GM12878 (cell line): ENCODE measurements at regions not wholly inside any gene's neighbourhood (a gene's known extent, or its start where the extent isn't known, plus 50 kb on each side); places are given as distances from the start of the nearest gene placed in this dataset.

Experiments
- BRCA1 ChIP-seq: IDR thresholded peaks from 2 replicates; pipeline ENCODE4 v1.6.1; 2011; ENCODE audit warnings: low read depth, low read length, improper control_type of control experiment
- JUND ChIP-seq: IDR thresholded peaks from 2 replicates; pipeline ENCODE4 v1.6.1; 2012; ENCODE audit warnings: low read depth, mild to moderate bottlenecking, low read length, improper control_type of control experiment, moderate library complexity
- POLR2A ChIP-seq: IDR thresholded peaks from 2 replicates; pipeline ENCODE4 v1.6.1; 2011; ENCODE audit warnings: low read depth, mild to moderate bottlenecking, low read length
- SREBF2 ChIP-seq: IDR thresholded peaks from 2 replicates; pipeline ENCODE4 v1.6.1; 2012; ENCODE audit warnings: mild to moderate bottlenecking, low read length
- ZNF24 ChIP-seq: fragments of 450-650 bp; IDR thresholded peaks from 2 replicates; pipeline ENCODE4 v1.6.1; 2017; ENCODE audit warnings: antibody characterized with exemption, mild to moderate bottlenecking
- TF ChIP-seq, protein P1 (sequence below), 3 experiments: IDR thresholded peaks in 2 of 3; conservative IDR thresholded peaks in 1 of 3; 2 replicates each; pipeline ENCODE4 v1.5.1; 2011; ENCODE audit warnings: low read depth in 3 of 3, low read length in 3 of 3, mild to moderate bottlenecking in 3 of 3, control low read depth in 2 of 3, moderate library complexity in 2 of 3, inconsistent platforms in 1 of 3, mixed read lengths in 1 of 3; ENCODE audit not compliant: control insufficient read depth in 2 of 3, insufficient read depth in 1 of 3; ENCODE audit errors: extremely low read depth in 1 of 3
- TF ChIP-seq, protein P2 (sequence below): fragments of 450-650 bp; IDR thresholded peaks from 2 replicates; pipeline ENCODE4 v1.6.1; 2014; ENCODE audit warnings: mild to moderate bottlenecking
- TF ChIP-seq, protein P3 (sequence below): IDR thresholded peaks from 2 replicates; pipeline ENCODE4 v1.6.1; 2011; ENCODE audit warnings: borderline replicate concordance, low read depth, mild to moderate bottlenecking, moderate library complexity, mixed read lengths, low read length; ENCODE audit not compliant: insufficient read depth; ENCODE audit errors: extremely low read length

DNA sequence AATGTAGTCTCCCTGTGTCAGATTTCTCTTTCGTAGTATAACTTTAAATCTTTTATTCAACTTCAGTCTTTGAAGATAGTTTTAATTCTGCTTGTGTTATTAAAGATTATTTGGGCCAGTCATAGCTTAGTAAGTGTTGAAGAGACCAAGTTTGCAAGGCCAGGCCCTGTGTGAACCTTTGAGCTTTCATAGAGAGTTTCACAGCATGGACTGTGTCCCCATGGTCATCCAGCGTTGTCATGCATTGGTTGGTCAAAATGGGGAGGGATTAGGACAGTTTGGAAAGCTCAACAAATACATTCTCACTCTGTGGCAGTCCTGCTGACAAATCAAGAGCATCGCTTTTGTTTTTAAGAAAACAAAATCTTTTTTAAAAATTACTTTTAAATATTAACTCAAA, 74.6 kb upstream of the FAM83B start:
- TF ChIP-seq, protein P1, sequence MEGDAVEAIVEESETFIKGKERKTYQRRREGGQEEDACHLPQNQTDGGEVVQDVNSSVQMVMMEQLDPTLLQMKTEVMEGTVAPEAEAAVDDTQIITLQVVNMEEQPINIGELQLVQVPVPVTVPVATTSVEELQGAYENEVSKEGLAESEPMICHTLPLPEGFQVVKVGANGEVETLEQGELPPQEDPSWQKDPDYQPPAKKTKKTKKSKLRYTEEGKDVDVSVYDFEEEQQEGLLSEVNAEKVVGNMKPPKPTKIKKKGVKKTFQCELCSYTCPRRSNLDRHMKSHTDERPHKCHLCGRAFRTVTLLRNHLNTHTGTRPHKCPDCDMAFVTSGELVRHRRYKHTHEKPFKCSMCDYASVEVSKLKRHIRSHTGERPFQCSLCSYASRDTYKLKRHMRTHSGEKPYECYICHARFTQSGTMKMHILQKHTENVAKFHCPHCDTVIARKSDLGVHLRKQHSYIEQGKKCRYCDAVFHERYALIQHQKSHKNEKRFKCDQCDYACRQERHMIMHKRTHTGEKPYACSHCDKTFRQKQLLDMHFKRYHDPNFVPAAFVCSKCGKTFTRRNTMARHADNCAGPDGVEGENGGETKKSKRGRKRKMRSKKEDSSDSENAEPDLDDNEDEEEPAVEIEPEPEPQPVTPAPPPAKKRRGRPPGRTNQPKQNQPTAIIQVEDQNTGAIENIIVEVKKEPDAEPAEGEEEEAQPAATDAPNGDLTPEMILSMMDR (IDR thresholded peaks at IDR 0.05 in 2 of 3, conservative IDR thresholded peaks at IDR 0.05 in 1 of 3; ENCODE audit: control insufficient read depth in 2 of 3, extremely low read depth in 1 of 3, insufficient read depth in 1 of 3, low read depth in 3 of 3, low read length in 3 of 3): no peak
- TF ChIP-seq, protein P2, sequence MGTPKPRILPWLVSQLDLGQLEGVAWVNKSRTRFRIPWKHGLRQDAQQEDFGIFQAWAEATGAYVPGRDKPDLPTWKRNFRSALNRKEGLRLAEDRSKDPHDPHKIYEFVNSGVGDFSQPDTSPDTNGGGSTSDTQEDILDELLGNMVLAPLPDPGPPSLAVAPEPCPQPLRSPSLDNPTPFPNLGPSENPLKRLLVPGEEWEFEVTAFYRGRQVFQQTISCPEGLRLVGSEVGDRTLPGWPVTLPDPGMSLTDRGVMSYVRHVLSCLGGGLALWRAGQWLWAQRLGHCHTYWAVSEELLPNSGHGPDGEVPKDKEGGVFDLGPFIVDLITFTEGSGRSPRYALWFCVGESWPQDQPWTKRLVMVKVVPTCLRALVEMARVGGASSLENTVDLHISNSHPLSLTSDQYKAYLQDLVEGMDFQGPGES: no peak
- TF ChIP-seq ZNF24: no peak
- no peak for TF ChIP-seq JUND
- no peak for TF ChIP-seq SREBF2
- TF ChIP-seq POLR2A: no peak
- TF ChIP-seq BRCA1: no peak
- TF ChIP-seq, protein P3, sequence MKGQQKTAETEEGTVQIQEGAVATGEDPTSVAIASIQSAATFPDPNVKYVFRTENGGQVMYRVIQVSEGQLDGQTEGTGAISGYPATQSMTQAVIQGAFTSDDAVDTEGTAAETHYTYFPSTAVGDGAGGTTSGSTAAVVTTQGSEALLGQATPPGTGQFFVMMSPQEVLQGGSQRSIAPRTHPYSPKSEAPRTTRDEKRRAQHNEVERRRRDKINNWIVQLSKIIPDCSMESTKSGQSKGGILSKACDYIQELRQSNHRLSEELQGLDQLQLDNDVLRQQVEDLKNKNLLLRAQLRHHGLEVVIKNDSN: no peak
